ENCODE measurements at regions not wholly inside any gene's neighbourhood (a gene's known extent, or its start where the extent isn't known, plus 50 kb on each side); places are given as distances from the start of the nearest gene placed in this dataset.
"Not testable (repeated sequence)": the region's sequence is repeated elsewhere in the genome, so short reads cannot be mapped to it uniquely, and the experiment has no call there.

DNA sequence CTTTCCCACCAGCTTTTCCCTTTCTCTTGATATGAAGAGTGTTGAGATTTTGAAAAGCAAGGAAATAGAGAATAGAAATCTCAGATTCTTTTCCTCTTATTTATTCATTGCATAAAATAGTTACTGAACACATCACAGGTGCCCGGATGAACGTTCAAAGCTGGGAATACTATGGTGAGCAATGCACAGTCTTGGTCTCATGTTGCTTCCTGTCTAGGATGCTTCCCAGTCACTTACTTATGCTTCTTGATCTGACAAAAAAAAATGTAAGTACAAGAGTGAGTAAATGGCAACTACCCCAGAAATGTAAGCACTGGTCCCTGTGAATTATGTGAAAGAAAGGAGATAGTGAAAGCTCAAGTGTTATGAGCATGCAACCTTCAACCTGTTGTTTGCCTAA, 153.5 kb upstream of the S1PR3 start:
- Histone ChIP-seq H3K4me2 (ENCODE audit: low read length) (no peak overlapping the region), H3K9me3 (ENCODE audit: insufficient read depth, low read length) (no peaks in the 10 kb centered on the region), H3K4me1 (ENCODE audit: low read length) (peaks cover 10% of the 10 kb centered on the region), H3K9ac (ENCODE audit: low read length) (no peak overlapping the region), H3K79me2 (ENCODE audit: low read length) (no peaks in the 10 kb centered on the region), H3K36me3 (replicated peaks; ENCODE audit: low read depth, low read length) (no peaks in the 10 kb centered on the region), H3K27ac (ENCODE audit: low read length) (no peak overlapping the region), H3K4me3 (ENCODE audit: low read length) (no peak overlapping the region), H3K27me3 (ENCODE audit: low read depth, low read length) (peaks cover 61% of the 10 kb centered on the region), H2AFZ (ENCODE audit: low read depth, low read length) (no peak overlapping the region), H4K20me1 (ENCODE audit: insufficient read depth, low read length) (peaks cover 8% of the 10 kb centered on the region; the same call in 1 of the 2 replicates)
- TF ChIP-seq, protein P1, sequence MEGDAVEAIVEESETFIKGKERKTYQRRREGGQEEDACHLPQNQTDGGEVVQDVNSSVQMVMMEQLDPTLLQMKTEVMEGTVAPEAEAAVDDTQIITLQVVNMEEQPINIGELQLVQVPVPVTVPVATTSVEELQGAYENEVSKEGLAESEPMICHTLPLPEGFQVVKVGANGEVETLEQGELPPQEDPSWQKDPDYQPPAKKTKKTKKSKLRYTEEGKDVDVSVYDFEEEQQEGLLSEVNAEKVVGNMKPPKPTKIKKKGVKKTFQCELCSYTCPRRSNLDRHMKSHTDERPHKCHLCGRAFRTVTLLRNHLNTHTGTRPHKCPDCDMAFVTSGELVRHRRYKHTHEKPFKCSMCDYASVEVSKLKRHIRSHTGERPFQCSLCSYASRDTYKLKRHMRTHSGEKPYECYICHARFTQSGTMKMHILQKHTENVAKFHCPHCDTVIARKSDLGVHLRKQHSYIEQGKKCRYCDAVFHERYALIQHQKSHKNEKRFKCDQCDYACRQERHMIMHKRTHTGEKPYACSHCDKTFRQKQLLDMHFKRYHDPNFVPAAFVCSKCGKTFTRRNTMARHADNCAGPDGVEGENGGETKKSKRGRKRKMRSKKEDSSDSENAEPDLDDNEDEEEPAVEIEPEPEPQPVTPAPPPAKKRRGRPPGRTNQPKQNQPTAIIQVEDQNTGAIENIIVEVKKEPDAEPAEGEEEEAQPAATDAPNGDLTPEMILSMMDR (IDR thresholded peaks at IDR 0.05; ENCODE audit: low read depth, low read length), result no peak
- no peak for TF ChIP-seq EZH2phosphoT487 (IDR thresholded peaks at IDR 0.05; ENCODE audit: low read depth)

DNA sequence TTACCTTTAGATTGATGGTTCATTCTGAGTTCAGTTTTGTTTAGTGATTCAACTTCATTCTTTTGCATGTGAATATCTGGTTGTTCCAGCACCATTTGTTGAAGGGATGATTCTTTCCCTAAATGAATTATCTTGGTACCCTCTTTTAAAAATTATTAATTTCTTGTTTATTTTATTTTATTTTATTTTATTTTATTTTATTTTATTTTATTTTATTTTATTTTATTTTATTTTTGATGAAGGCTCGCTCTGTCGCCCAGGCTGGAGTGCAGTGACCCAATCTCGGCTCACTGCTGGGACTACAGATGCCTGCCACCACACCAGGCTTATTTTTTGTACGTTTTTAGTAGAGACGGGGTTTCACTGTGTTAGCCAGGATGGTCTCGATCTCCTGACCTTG, 141.4 kb upstream of the S1PR3 start:
- H3K4me1 ChIP-seq (ENCODE audit: low read length); H3K27me3 ChIP-seq (ENCODE audit: low read depth, low read length); H2AFZ ChIP-seq (ENCODE audit: low read depth, low read length); H3K9ac ChIP-seq (ENCODE audit: low read length); H4K20me1 ChIP-seq (ENCODE audit: insufficient read depth, low read length); H3K27ac ChIP-seq (ENCODE audit: low read length); H3K9me3 ChIP-seq (ENCODE audit: insufficient read depth, low read length); H3K4me3 ChIP-seq (ENCODE audit: low read length); H3K4me2 ChIP-seq (ENCODE audit: low read length); H3K36me3 ChIP-seq (replicated peaks; ENCODE audit: low read depth, low read length); H3K79me2 ChIP-seq (ENCODE audit: low read length): not testable (repeated sequence)

DNA sequence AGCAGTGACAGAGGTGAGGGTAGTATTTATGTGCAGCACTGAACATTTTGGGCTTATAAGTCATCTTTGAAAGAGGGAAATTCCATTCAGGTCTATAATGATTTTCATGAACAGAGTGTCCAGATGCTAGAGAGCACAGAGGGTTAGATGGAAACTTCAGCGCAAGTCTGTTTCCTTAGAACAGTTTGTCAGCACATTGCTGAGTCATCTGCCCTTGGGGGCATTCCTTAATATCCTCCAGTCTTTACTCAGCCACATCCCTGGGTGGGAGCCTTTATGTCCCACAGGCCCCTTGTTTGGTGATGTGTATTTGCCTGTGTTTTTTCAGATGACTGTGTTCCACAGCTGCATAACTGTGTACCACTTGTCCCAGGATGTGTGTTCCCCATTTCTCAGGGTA, 138.5 kb upstream of the S1PR3 start:
- no peak for TF ChIP-seq EZH2phosphoT487 (IDR thresholded peaks at IDR 0.05; ENCODE audit: low read depth)
- TF ChIP-seq, protein P1 (IDR thresholded peaks at IDR 0.05; ENCODE audit: low read depth, low read length), result no peak
- no peak overlapping the region for H3K27ac ChIP-seq (ENCODE audit: low read length)
- peaks cover 4% of the 10 kb centered on the region; the same call in 1 of the 2 replicates for H3K27me3 ChIP-seq (ENCODE audit: low read depth, low read length)
- H3K4me1 ChIP-seq (ENCODE audit: low read length), result no peaks in the 10 kb centered on the region
- no peaks in the 10 kb centered on the region for H4K20me1 ChIP-seq (ENCODE audit: insufficient read depth, low read length)
- H3K9me3 ChIP-seq (ENCODE audit: insufficient read depth, low read length), result no peaks in the 10 kb centered on the region
- no peaks in the 10 kb centered on the region for H3K36me3 ChIP-seq (replicated peaks; ENCODE audit: low read depth, low read length)
- H3K4me2 ChIP-seq (ENCODE audit: low read length), result no peak overlapping the region
- H3K4me3 ChIP-seq (ENCODE audit: low read length), result no peak overlapping the region
- H3K9ac ChIP-seq (ENCODE audit: low read length), result no peak overlapping the region
- H2AFZ ChIP-seq (ENCODE audit: low read depth, low read length), result no peak overlapping the region
- no peaks in the 10 kb centered on the region for H3K79me2 ChIP-seq (ENCODE audit: low read length)

DNA sequence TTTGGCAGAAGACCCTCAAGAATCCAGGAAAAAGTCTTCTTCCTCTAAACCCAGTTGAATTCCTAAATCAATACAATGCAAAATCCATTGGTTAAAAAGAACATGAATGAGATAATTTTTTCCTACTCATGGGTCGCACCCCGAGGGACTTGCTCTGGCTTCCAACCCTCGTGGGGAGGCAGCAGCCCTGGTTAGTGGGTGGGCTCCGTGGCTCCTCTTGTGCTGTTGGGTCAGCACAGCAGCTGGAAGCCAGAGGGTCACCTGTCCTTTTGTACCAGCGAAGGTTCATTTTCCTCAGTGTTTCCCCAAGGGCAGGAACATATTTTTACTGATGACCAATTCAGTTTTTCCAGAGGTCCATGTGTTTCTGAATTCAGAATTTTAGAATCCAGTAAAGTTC, 120.6 kb upstream of the S1PR3 start:
- no peaks in the 10 kb centered on the region for H4K20me1 ChIP-seq (ENCODE audit: insufficient read depth, low read length)
- H3K9me3 ChIP-seq (ENCODE audit: insufficient read depth, low read length), result no peaks in the 10 kb centered on the region
- H2AFZ ChIP-seq (ENCODE audit: low read depth, low read length), result no peak overlapping the region
- no peak overlapping the region for H3K4me3 ChIP-seq (ENCODE audit: low read length)
- no peaks in the 10 kb centered on the region for H3K27me3 ChIP-seq (ENCODE audit: low read depth, low read length)
- H3K4me2 ChIP-seq (ENCODE audit: low read length), result no peak overlapping the region
- H3K4me1 ChIP-seq (ENCODE audit: low read length), result no peaks in the 10 kb centered on the region
- no peak overlapping the region for H3K9ac ChIP-seq (ENCODE audit: low read length)
- no peaks in the 10 kb centered on the region for H3K36me3 ChIP-seq (replicated peaks; ENCODE audit: low read depth, low read length)
- H3K27ac ChIP-seq (ENCODE audit: low read length), result no peak overlapping the region
- TF ChIP-seq, protein P1 (IDR thresholded peaks at IDR 0.05; ENCODE audit: low read depth, low read length), result no peak
- TF ChIP-seq EZH2phosphoT487 (IDR thresholded peaks at IDR 0.05; ENCODE audit: low read depth), result no peak
- H3K79me2 ChIP-seq (ENCODE audit: low read length), result no peaks in the 10 kb centered on the region

DNA sequence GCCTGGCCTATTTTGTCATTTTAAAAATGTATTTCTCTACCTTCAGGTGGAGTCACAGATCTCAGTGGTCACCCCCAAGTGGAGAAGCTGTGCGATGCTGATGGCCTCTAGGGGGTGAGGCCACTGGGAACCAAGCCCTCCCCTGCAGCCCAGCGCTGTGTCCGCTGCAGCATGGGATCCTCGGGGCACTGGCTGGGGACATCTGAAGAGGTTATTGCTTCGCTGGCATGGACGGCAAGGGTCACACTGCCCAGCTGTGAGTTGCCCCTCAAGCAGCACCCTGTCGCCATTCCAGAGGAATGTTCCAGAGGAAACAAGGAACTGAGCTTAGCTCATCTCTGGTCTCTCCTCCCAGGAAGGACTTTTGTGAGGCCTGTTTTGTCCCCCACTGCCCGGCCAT, 119.6 kb upstream of the S1PR3 start:
- no peak overlapping the region for H3K27ac ChIP-seq (ENCODE audit: low read length)

More for the DNA sequence above, 119.6 kb upstream of the S1PR3 start:
- no peaks in the 10 kb centered on the region for H3K9me3 ChIP-seq (ENCODE audit: insufficient read depth, low read length)
- H3K79me2 ChIP-seq (ENCODE audit: low read length), result no peaks in the 10 kb centered on the region
- no peaks in the 10 kb centered on the region for H4K20me1 ChIP-seq (ENCODE audit: insufficient read depth, low read length)
- no peak overlapping the region for H3K9ac ChIP-seq (ENCODE audit: low read length)
- H3K4me2 ChIP-seq (ENCODE audit: low read length), result no peak overlapping the region
- H3K36me3 ChIP-seq (replicated peaks; ENCODE audit: low read depth, low read length), result no peaks in the 10 kb centered on the region
- H3K4me3 ChIP-seq (ENCODE audit: low read length), result no peak overlapping the region
- no peaks in the 10 kb centered on the region for H3K27me3 ChIP-seq (ENCODE audit: low read depth, low read length)
- no peak overlapping the region for H2AFZ ChIP-seq (ENCODE audit: low read depth, low read length)
- no peaks in the 10 kb centered on the region for H3K4me1 ChIP-seq (ENCODE audit: low read length)
- no peak for TF ChIP-seq EZH2phosphoT487 (IDR thresholded peaks at IDR 0.05; ENCODE audit: low read depth)
- TF ChIP-seq, protein P1 (IDR thresholded peaks at IDR 0.05; ENCODE audit: low read depth, low read length), result no peak
